ENCODE measurements at regions not wholly inside any gene's neighbourhood (a gene's known extent, or its start where the extent isn't known, plus 50 kb on each side); places are given as distances from the start of the nearest gene placed in this dataset.

DNA sequence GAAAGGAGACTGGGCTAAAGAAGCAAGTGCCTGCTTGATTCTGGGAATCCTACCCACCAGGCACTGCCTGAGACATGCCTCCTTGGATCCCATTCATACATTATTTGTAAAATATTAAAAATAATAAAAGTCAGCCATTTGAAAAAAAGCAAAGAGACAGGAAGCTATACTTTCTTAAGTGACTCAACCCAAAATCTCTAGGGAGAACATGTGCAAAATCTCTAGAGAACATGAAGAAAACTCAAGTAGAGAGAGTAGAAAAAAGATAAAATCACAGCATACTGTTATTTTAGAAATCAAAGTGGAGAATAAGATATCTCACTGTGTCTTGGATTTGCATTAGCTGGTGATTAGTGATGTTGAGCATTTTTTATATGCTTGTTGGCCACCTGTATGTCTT lies 197.2 kb upstream of the GGTLC1 start:
- DNase-seq (ENCODE audit: low spot score) = no peak

GRCh38 chr20:24181151-24181550 lies 192.6 kb upstream of the GGTLC1 start:
- DNase-seq (ENCODE audit: low spot score) = no peak

DNA sequence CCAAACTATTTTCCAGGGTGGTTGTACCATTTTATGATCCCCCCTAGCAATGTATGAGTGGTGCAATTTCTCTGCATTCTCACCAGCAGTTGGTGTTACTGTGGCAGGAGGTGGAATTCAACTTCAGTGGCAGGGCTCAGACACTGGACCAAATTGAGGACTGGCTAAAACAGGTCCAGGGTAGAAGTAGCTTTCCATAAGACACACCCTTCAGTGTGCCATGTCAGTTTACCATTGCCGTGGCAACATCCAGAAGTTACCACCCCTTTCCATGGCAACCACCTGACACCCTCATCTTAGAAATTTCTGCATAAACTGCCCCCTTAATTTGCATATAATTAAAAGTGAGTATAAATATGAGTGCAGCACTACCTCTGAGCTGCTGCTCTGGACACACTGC lies 180.7 kb upstream of the GGTLC1 start:
- no peak for DNase-seq (ENCODE audit: low spot score)

DNA sequence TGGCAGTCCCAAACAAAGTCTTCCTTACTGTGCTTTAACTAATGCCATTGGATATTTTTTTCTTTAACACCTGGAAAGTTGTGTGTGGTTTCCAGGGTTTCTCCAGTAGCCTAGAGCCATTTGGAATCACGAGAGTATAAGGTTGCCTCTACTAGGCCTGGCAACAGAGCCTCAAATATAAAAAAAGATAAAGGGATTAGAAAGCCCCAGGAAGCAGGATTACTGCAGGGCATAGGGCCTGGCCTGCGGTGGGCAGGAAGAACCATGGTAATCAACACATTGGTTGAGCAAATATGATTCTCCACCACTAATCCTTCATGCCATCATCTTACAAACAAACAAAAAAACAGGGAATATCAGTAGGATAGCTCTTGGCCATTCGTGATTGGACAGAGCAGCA lies 177.8 kb upstream of the GGTLC1 start:
- no peak for DNase-seq (ENCODE audit: low spot score)

GRCh38 chr20:24166123-24166381 lies 177.5 kb upstream of the GGTLC1 start:
- no peak for DNase-seq (ENCODE audit: low spot score)

GRCh38 chr20:24165301-24166122 lies 176.9 kb upstream of the GGTLC1 start:
- no peak for DNase-seq (ENCODE audit: low spot score)

DNA sequence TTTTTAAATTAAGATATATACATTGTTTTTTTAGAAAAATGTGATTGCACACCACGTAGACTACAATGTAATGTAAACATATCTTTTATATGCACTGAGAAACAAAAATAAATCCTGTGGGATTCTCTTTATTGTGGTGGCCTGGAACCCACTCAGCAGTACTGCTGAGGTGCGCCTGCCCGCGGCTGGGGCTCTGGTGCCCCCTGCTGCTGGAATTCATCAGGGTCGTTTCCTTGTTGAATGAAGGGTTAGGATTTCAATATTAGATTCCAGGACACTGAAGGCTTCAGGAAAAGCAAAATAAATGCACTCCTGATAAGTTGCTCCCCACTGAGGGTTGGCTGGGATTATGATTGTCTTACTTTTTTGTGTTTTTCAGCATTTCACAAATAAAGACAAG lies 175.8 kb upstream of the GGTLC1 start:
- no peak for DNase-seq (ENCODE audit: low spot score)

- no peak for DNase-seq (ENCODE audit: low spot score)
Observed at GRCh38 chr20:24163506-24163905, 174.9 kb upstream of the GGTLC1 start.

DNA sequence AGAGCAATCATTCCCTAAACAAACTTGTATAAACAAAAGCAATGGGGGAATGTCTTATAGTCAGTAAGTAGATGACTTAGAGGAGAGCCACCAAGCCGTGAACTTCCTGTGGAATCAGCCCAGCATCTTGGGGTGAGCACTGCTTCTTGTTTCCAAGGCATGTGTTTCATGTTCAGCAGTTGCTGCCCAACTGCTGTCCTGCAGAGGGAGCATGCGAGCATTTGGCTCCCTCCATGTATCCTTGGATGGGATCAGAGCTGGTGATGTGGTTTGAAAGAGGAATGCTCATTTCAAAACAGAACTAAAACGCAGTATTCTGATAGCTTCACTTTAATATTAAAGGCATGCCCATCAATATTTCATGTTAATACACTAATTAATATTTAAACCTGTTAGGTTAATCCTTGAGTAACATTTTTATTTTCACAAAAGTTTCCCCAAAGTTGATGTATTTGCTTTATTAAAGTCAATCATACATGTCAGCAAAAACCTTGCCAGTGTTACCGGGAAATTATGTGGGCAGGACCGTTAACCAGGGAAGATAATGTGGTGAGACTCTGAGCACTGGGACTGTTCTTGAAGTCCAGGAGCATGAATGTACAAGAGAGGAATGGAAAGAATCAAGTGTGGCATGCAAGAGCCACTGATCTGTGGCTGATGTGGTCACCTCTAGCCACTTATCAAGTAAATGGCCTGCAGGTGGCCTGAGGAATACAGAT lies 172.1 kb upstream of the GGTLC1 start:
- peak; percentile 76 for DNase-seq (ENCODE audit: low spot score)

DNA sequence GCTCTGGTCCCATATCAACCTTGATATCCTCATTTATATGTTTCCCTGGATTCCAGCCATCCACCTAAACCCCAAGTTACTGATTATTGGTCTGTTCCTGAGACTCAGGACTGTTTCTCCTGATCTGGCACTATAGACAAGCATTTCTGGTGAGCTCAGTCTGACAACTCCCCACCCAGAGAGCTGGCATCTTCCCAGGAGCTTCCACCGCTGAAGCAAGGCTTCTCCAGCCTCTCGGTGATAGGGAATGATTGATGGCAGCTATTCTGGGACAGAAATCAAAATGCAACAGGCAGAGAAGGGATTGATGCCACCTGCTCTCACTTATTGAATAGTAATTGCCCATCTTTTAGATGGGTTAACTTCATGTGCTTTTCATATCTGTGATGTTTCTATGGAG lies 169.7 kb upstream of the GGTLC1 start:
- peak; percentile 1 for DNase-seq (ENCODE audit: low spot score)

DNA sequence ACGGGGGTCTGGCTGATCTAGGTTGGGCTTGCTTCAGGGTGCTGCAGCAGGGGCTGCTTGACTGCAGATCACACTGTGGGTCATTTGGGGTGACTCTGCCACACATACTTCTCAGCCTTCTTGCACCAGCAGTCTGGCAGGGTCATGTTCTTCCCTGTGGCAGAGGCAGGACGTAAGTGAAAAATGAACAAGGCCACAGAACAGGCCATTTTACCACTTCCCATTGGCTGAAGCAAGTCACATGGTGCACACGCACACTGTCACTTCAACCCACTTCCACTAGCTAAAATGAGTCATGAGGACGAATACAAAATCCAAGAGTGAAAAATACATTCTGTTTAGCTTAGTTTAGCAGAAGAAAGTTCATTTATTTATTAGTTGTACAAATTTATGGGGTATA lies 168.6 kb upstream of the GGTLC1 start:
- DNase-seq (ENCODE audit: low spot score) = no peak

DNA sequence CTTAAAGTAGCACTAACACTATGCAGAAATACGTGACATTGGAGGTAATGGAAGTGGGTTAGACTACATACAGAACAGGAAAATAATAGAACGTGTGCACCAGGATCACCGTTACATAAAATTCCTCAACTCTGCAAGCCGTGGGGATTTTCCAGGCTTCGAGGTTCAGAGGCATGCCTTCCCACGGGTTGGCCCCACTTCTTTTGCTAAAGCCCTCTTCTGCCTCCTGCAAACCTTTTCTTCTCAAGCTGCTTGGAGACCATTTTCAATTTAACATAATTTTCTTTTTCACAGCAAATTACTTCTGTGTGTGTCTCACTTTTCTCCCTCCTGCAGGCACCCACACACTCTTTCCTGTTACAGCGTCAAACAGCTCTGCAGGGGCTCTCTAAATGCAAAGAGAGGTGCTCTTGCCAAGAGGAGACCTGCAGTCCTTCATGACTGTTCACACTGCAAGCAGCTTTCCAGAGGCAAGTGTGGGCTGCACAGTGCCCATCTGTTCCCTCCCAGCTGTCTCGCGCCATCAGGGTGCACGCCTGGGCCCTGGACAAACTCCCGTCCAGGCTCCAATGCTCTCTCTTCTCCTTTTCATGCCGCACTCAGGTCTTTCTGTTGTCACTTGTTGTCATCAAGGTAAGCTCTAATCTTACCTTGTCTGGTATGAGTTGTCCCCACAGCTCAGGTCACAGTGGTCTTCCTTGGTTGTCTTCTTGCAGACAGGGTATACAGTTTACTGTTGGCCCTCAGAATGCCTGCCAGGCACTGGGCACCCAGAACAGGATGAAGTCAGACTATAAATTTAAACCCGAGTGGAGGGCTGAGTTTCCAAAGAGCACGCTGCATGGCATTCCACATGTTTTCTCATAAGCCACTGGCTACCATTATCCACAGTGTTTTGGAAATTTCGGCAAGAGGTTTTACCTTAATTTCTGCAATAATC lies 164.8 kb upstream of the GGTLC1 start:
- no peak for DNase-seq (ENCODE audit: low spot score)

DNA sequence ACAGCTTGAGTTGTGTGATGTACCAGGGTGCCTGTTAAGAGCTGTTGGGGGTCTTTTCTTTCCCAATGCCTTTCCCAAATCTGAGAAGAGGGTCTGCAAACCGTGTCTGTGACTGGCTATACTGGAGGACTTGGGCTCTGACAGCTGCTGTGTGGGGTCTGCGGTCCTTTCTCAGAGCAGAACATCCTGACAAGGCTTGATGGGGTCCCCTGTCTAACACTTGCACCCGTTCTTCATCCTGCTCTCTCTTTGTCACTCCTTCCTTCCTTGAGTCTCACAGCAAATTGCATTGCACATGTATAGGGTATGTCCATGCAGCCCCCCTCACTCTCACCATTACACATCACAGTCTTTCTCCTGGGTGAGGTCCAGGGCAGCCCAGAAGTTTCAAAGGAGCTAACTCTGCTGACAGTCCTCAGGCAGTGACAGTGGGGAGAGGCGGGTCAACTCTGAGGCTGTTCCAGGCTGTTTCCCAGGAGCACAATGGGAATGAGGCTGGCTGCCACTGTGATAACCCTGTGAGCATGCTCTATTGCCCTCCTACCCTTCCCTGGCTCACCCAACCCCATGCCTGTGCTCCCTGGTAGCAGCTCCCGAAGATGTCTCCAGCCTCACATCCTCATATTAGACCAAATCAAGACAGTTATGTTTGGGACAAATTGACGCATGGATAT lies 163.2 kb upstream of the GGTLC1 start:
- no peak for DNase-seq (ENCODE audit: low spot score)

DNA sequence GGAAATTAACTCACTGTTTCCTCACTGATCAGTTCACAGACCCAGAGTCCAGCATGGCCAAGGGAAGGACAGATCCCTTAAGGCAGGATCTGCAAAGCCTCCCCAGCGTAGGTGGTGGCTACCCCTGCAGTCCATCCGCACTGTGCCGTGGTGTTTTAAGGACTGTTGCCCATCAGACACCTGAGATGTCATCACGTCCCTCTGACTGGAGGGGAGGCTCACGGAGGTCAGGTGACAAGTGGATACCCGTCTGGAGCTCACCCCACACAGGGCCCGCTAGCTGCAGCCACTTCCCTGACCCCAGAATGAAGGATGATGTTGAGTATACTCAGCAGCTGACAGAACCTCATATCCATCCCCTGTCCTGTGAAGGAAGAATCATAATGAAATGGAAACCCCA lies 161.8 kb upstream of the GGTLC1 start:
- DNase-seq (ENCODE audit: low spot score) = no peak

GRCh38 chr20:24149881-24150307 lies 161.3 kb upstream of the GGTLC1 start:
- DNase-seq (ENCODE audit: low spot score) = no peak

GRCh38 chr20:24149175-24149574 lies 160.6 kb upstream of the GGTLC1 start:
- DNase-seq (ENCODE audit: low spot score) = no peak

DNA sequence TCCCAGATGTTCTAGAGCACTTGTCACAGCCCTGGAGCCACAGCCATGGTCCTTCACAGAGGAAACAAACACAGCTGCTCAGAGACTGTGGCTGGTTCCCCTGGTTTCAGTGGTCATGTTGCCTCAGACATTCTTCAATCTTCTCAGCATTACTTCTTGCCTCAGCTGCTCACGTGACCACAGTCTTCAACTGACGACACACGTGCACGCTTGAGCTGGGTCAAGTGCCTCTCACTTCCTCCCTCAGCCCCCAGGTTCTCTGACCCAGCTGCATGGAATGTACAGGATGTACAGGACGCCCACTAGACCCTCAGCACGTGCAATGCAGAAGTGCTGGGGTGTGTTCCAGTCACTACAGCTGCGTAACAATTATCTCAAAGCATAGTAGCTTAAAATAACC lies 159.8 kb upstream of the GGTLC1 start:
- no peak for DNase-seq (ENCODE audit: low spot score)

DNA sequence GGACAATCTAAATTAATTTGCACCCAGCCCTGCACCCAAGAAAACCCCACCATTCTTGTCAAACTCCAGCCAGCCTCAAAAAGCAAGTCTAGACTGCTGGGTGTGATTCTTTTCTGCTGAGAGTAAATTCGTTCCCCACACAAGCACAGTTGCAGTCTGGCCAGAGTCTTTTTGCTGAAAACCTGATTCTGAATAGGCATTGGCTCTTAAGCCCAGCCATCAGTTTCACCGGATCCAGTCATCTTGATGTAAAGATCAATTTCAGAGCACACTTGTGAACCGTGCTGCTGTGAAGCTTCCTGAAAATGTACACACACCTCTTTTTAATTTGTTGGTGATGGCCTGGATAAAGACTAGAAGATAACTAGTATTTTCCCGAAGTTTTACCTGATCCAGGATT lies 159.4 kb upstream of the GGTLC1 start:
- DNase-seq (ENCODE audit: low spot score) = no peak

DNA sequence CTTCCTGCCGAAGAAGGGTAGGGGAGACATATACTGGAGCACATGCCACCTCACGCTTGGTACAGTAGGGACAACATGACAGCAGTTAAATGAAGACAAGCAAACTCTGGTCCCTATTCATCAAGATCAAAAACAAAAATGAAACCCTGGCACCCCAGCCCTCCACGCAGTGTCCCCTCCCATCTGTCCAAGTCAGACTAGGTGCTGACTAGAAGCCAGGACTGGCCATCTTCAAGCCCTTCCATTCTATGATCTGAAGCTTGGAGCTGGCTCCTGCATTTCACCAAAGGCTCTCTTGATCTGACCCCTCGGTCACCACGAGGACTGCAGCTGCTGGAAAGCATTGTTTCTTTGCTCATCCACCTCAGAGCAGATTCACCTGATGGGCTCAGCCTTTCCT lies 158.9 kb upstream of the GGTLC1 start:
- DNase-seq (ENCODE audit: low spot score) = no peak

- no peak for DNase-seq (ENCODE audit: low spot score)
Observed at GRCh38 chr20:24146231-24146634, 157.7 kb upstream of the GGTLC1 start.

DNA sequence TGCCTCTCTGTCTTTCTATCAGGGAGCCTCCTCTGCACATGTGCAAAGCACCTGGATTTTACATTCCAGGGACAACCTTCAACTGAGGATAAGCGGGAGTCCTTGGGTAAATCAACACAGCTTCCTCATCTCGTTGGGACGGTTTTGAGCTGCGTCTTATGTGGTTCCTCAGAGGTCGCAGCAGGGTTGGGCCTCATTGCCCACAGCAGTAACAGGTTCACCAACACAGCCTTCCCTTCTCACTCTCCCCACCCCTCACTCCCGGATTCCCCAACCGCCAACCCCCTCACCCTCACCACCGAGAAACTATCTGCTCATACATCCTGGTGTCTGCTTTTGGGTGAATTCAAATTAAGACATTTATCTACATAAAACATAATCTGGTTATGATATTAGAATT lies 155.8 kb upstream of the GGTLC1 start:
- DNase-seq (ENCODE audit: low spot score) = no peak

GRCh38 chr20:24141111-24141510 lies 152.5 kb upstream of the GGTLC1 start:
- DNase-seq (ENCODE audit: low spot score) = no peak

Measured in umbilical cord (tissue), 1 donor.